Neural crest cell (in vitro differentiated cells): ENCODE measurements at regions not wholly inside any gene's neighbourhood (a gene's known extent, or its start where the extent isn't known, plus 50 kb on each side); places are given as distances from the start of the nearest gene placed in this dataset.

Experiments used
- DNase-seq: peaks from one replicate; pipeline ENCODE4 v3.0.0; 2021; ENCODE audit warnings: low read depth, mixed read lengths, low spot score
- H3K27ac Mint-ChIP-seq: one replicate; pipeline ENCODE4 v1.8.0; 2021; ENCODE audit warnings: mild to moderate bottlenecking, mixed read lengths; ENCODE audit not compliant: unreplicated experiment
- H3K27me3 Mint-ChIP-seq: 2 replicates; pipeline ENCODE4 v1.8.0; 2021; ENCODE audit warnings: low read depth, mild to moderate bottlenecking, mixed read lengths
- H3K36me3 Mint-ChIP-seq: 2 replicates; pipeline ENCODE4 v1.8.0; 2021; ENCODE audit warnings: low read depth, mild to moderate bottlenecking, mixed read lengths
- H3K4me1 Mint-ChIP-seq: 2 replicates; pipeline ENCODE4 v1.8.0; 2021; ENCODE audit warnings: mixed read lengths
- H3K4me3 Mint-ChIP-seq: one replicate; pipeline ENCODE4 v1.8.0; 2021; ENCODE audit warnings: mild to moderate bottlenecking, mixed read lengths
- H3K9me3 Mint-ChIP-seq: 2 replicates; pipeline ENCODE4 v1.8.0; 2021; ENCODE audit warnings: mixed read lengths
- CTCF ChIP-seq: fragments of 200-600 bp; sonication (generic); conservative IDR thresholded peaks from 2 replicates; pipeline ENCODE4 v1.5.0; 2021; ENCODE audit warnings: antibody characterized with exemption, mild to moderate bottlenecking

- no peaks in the 10 kb centered on the region for H3K36me3 Mint-ChIP-seq
- no peak overlapping the region for H3K27ac Mint-ChIP-seq
- no peak for TF ChIP-seq CTCF
- DNase-seq = no peak
- no peaks in the 10 kb centered on the region for H3K27me3 Mint-ChIP-seq
- no peaks in the 10 kb centered on the region for H3K9me3 Mint-ChIP-seq
- no peaks in the 10 kb centered on the region for H3K4me1 Mint-ChIP-seq
- H3K4me3 Mint-ChIP-seq = no peak overlapping the region
These were observed 55.5 kb upstream of the SLC8A1 start for GRCh38 chr2:40507432-40507831.

- TF ChIP-seq CTCF = no peak
- Mint-ChIP-seq H3K9me3 (no peaks in the 10 kb centered on the region), H3K36me3 (no peaks in the 10 kb centered on the region), H3K27me3 (no peaks in the 10 kb centered on the region), H3K4me1 (no peaks in the 10 kb centered on the region), H3K4me3 (no peak overlapping the region), H3K27ac (no peak overlapping the region)
- no peak for DNase-seq
These were observed 58.4 kb upstream of the SLC8A1 start for GRCh38 chr2:40510304-40510703.

GRCh38 chr2:40511661-40512213 lies 59.8 kb upstream of the SLC8A1 start:
- DNase-seq = no peak
- no peaks in the 10 kb centered on the region for H3K4me1 Mint-ChIP-seq

GRCh38 chr2:40512256-40512655 lies 60.4 kb upstream of the SLC8A1 start:
- Mint-ChIP-seq H3K4me3 (no peak overlapping the region), H3K27me3 (no peaks in the 10 kb centered on the region), H3K9me3 (no peaks in the 10 kb centered on the region), H3K4me1 (no peaks in the 10 kb centered on the region), H3K27ac (no peak overlapping the region), H3K36me3 (no peaks in the 10 kb centered on the region)
- TF ChIP-seq CTCF = no peak
- no peak for DNase-seq

More at GRCh38 chr2:40511661-40512213, 59.8 kb upstream of the SLC8A1 start:
- H3K4me3 Mint-ChIP-seq = no peak overlapping the region
- H3K27ac Mint-ChIP-seq = no peak overlapping the region
- no peaks in the 10 kb centered on the region for H3K9me3 Mint-ChIP-seq
- no peaks in the 10 kb centered on the region for H3K27me3 Mint-ChIP-seq
- no peaks in the 10 kb centered on the region for H3K36me3 Mint-ChIP-seq
- TF ChIP-seq CTCF = no peak

GRCh38 chr2:40513201-40513600 lies 61.3 kb upstream of the SLC8A1 start:
- no peaks in the 10 kb centered on the region for H3K36me3 Mint-ChIP-seq
- H3K4me1 Mint-ChIP-seq = no peaks in the 10 kb centered on the region
- H3K4me3 Mint-ChIP-seq = no peak overlapping the region
- DNase-seq = no peak
- H3K27me3 Mint-ChIP-seq = peaks cover 2% of the 10 kb centered on the region
- no peak overlapping the region for H3K27ac Mint-ChIP-seq
- TF ChIP-seq CTCF = no peak
- H3K9me3 Mint-ChIP-seq = no peaks in the 10 kb centered on the region

GRCh38 chr2:40516604-40517003 lies 64.7 kb upstream of the SLC8A1 start:
- Mint-ChIP-seq H3K27ac (no peak overlapping the region), H3K4me3 (no peak overlapping the region), H3K9me3 (no peaks in the 10 kb centered on the region), H3K36me3 (no peaks in the 10 kb centered on the region), H3K4me1 (no peaks in the 10 kb centered on the region), H3K27me3 (peaks cover 2% of the 10 kb centered on the region)
- no peak for DNase-seq
- no peak for TF ChIP-seq CTCF
